ENCODE measurements at regions not wholly inside any gene's neighbourhood (a gene's known extent, or its start where the extent isn't known, plus 50 kb on each side); places are given as distances from the start of the nearest gene placed in this dataset.

- TF ChIP-seq MAX (IDR thresholded peaks at IDR 0.05; ENCODE audit: low read depth, low read length), result no peak
- TF ChIP-seq POLR2A (IDR thresholded peaks at IDR 0.05; ENCODE audit: extremely low read depth, insufficient read length), result no peak
- TF ChIP-seq CTCF (IDR thresholded peaks at IDR 0.05; ENCODE audit: low read depth, low read length), result no peak
- TF ChIP-seq MYC (IDR thresholded peaks at IDR 0.05; ENCODE audit: low read depth, low read length), result no peak
- DNase-seq (ENCODE audit: low read depth), result no peak
- no peak overlapping the region for H3K4me3 ChIP-seq (ENCODE audit: low read depth, low read length)
Observed at GRCh38 chr13:26456650-26457049, 100.8 kb upstream of the WASF3 start.

GRCh38 chr13:26457212-26457611 is 100.3 kb upstream of the WASF3 start:
- TF ChIP-seq POLR2A (IDR thresholded peaks at IDR 0.05; ENCODE audit: extremely low read depth, insufficient read length), result no peak
- H3K4me3 ChIP-seq (ENCODE audit: low read depth, low read length), result no peak overlapping the region
- DNase-seq (ENCODE audit: low read depth), result peak; percentile 46

- no peak overlapping the region for H3K4me3 ChIP-seq (ENCODE audit: low read depth, low read length)
- TF ChIP-seq MYC (IDR thresholded peaks at IDR 0.05; ENCODE audit: low read depth, low read length) (no peak), CTCF (IDR thresholded peaks at IDR 0.05; ENCODE audit: low read depth, low read length) (no peak)
- DNase-seq (ENCODE audit: low read depth), result no peak
Observed at GRCh38 chr13:26458196-26458749, 99.2 kb upstream of the WASF3 start.

GRCh38 chr13:26459276-26460131 is 98.0 kb upstream of the WASF3 start:
- no peak for DNase-seq (ENCODE audit: low read depth)
- no peak for TF ChIP-seq POLR2A (IDR thresholded peaks at IDR 0.05; ENCODE audit: extremely low read depth, insufficient read length)
- TF ChIP-seq MAX (IDR thresholded peaks at IDR 0.05; ENCODE audit: low read depth, low read length), result no peak
- no peak for TF ChIP-seq MYC (IDR thresholded peaks at IDR 0.05; ENCODE audit: low read depth, low read length)
- TF ChIP-seq CTCF (IDR thresholded peaks at IDR 0.05; ENCODE audit: low read depth, low read length), result no peak
- H3K4me3 ChIP-seq (ENCODE audit: low read depth, low read length), result no peak overlapping the region

- no peak for TF ChIP-seq MYC (IDR thresholded peaks at IDR 0.05; ENCODE audit: low read depth, low read length)
- TF ChIP-seq MAX (IDR thresholded peaks at IDR 0.05; ENCODE audit: low read depth, low read length), result no peak
- TF ChIP-seq POLR2A (IDR thresholded peaks at IDR 0.05; ENCODE audit: extremely low read depth, insufficient read length), result no peak
- TF ChIP-seq CTCF (IDR thresholded peaks at IDR 0.05; ENCODE audit: low read depth, low read length), result no peak
- DNase-seq (ENCODE audit: low read depth), result no peak
- H3K4me3 ChIP-seq (ENCODE audit: low read depth, low read length), result no peak overlapping the region
Observed at GRCh38 chr13:26460648-26461047, 96.8 kb upstream of the WASF3 start.

GRCh38 chr13:26463296-26463695 is 94.2 kb upstream of the WASF3 start:
- TF ChIP-seq CTCF (IDR thresholded peaks at IDR 0.05; ENCODE audit: low read depth, low read length) (no peak), MYC (IDR thresholded peaks at IDR 0.05; ENCODE audit: low read depth, low read length) (no peak), POLR2A (IDR thresholded peaks at IDR 0.05; ENCODE audit: extremely low read depth, insufficient read length) (no peak), MAX (IDR thresholded peaks at IDR 0.05; ENCODE audit: low read depth, low read length) (no peak)
- H3K4me3 ChIP-seq (ENCODE audit: low read depth, low read length), result no peak overlapping the region
- DNase-seq (ENCODE audit: low read depth), result no peak

All from NB4 (cell line).